ENCODE measurements at regions not wholly inside any gene's neighbourhood (a gene's known extent, or its start where the extent isn't known, plus 50 kb on each side); places are given as distances from the start of the nearest gene placed in this dataset.

DNA sequence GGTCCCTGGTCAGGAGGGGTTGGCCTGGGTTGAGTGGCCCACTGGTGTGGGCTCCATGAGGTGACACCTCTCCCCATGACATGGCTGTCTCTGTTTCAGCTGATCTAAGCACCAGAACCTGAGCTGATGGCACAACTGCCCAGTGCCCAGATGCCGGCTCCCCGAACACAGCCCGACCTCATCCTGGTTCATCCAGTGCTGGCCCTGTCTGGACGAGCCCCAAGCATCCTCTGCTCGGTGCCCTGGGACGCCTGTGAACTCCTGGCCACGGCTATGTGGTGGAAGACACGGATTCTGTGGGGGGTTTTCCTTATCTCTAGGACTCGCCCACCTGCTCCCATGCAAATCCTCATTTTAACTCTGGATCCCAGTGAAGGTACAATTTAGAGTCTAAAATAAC lies 389.2 kb downstream of the SHANK2 start:
- TF ChIP-seq, protein P1, sequence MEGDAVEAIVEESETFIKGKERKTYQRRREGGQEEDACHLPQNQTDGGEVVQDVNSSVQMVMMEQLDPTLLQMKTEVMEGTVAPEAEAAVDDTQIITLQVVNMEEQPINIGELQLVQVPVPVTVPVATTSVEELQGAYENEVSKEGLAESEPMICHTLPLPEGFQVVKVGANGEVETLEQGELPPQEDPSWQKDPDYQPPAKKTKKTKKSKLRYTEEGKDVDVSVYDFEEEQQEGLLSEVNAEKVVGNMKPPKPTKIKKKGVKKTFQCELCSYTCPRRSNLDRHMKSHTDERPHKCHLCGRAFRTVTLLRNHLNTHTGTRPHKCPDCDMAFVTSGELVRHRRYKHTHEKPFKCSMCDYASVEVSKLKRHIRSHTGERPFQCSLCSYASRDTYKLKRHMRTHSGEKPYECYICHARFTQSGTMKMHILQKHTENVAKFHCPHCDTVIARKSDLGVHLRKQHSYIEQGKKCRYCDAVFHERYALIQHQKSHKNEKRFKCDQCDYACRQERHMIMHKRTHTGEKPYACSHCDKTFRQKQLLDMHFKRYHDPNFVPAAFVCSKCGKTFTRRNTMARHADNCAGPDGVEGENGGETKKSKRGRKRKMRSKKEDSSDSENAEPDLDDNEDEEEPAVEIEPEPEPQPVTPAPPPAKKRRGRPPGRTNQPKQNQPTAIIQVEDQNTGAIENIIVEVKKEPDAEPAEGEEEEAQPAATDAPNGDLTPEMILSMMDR (IDR thresholded peaks at IDR 0.05), result no peak
- TF ChIP-seq POLR2A (IDR thresholded peaks at IDR 0.05), result no peak

Measured in thyroid gland (tissue), 4 donors.